DND-41 (cell line): ENCODE measurements at regions not wholly inside any gene's neighbourhood (a gene's known extent, or its start where the extent isn't known, plus 50 kb on each side); places are given as distances from the start of the nearest gene placed in this dataset.

Experiments
- CTCF ChIP-seq: IDR thresholded peaks from 2 replicates; pipeline ENCODE4 v1.5.1; 2012; ENCODE audit warnings: borderline replicate concordance, low read length, moderate library complexity, mild to moderate bottlenecking; ENCODE audit not compliant: poor library complexity, severe bottlenecking; ENCODE audit errors: extremely low read depth
- EZH2 ChIP-seq: IDR thresholded peaks from 3 replicates; pipeline ENCODE4 v1.6.1; 2012; ENCODE audit warnings: borderline replicate concordance, low read depth, mild to moderate bottlenecking, moderate library complexity, low read length, inconsistent platforms; ENCODE audit not compliant: severe bottlenecking

GRCh38 chr2:239646184-239646583 is 245.4 kb upstream of the HDAC4 start:
- TF ChIP-seq CTCF: no peak
- TF ChIP-seq EZH2: no peak
